ENCODE measurements at regions not wholly inside any gene's neighbourhood (a gene's known extent, or its start where the extent isn't known, plus 50 kb on each side); places are given as distances from the start of the nearest gene placed in this dataset.

DNA sequence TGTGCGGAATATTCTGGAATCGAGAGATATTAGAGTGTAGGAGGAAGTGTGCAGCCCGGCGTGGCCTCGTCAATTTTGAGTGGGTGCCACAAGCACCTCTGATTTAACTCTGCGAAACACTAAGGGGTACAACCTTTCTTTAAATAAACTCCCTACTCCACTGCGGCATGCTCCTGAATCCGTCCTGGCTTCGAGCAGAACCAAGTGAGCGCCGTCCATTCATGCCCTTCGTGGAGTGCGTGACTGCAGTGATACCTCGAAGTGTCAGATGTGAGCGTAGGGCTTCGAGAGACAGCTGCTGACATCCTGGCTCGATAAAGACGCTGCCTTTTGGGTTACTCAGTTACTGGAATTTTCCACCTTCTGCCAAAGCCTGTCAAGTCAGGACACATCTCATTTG, 128.8 kb downstream of the FOXL1 start:
- TF ChIP-seq EZH2phosphoT487 (IDR thresholded peaks at IDR 0.05; ENCODE audit: borderline replicate concordance, low read depth, low read length), result no peak
- TF ChIP-seq, protein P1, sequence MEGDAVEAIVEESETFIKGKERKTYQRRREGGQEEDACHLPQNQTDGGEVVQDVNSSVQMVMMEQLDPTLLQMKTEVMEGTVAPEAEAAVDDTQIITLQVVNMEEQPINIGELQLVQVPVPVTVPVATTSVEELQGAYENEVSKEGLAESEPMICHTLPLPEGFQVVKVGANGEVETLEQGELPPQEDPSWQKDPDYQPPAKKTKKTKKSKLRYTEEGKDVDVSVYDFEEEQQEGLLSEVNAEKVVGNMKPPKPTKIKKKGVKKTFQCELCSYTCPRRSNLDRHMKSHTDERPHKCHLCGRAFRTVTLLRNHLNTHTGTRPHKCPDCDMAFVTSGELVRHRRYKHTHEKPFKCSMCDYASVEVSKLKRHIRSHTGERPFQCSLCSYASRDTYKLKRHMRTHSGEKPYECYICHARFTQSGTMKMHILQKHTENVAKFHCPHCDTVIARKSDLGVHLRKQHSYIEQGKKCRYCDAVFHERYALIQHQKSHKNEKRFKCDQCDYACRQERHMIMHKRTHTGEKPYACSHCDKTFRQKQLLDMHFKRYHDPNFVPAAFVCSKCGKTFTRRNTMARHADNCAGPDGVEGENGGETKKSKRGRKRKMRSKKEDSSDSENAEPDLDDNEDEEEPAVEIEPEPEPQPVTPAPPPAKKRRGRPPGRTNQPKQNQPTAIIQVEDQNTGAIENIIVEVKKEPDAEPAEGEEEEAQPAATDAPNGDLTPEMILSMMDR (conservative IDR thresholded peaks at IDR 0.05; ENCODE audit: low read length), result no peak
- CTCF ChIA-PET (ENCODE audit: unreplicated experiment), result no interaction called here

DNA sequence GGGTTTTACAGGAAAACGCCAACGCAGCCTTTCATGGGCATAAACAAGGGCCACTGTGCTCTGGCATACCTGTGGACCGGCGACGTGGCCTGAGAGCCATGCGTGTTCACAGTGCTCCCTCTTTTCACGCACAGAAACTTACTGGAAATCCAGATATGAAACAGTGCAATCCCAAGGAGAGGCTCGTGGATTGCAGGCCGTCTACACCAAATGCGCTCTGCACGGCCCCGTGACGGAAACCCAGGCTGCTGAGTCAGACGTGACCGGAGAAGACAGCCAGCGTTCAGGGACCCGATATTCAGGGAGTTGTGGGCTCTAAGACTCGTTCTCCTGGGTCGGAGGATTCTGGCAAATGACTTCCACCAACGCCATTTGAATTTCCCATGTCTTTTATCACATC, 129.2 kb downstream of the FOXL1 start:
- TF ChIP-seq, protein P1 (conservative IDR thresholded peaks at IDR 0.05; ENCODE audit: low read length), result no peak
- no peak overlapping the region for H3K4me3 ChIP-seq (ENCODE audit: low read depth, low read length, poor library complexity, severe bottlenecking)
- intact Hi-C loops (cut with micrococcal nuclease; ENCODE audit: unreplicated experiment), result no loop called here

More for the DNA sequence above, 128.8 kb downstream of the FOXL1 start:
- H3K9me2 ChIP-seq (ENCODE audit: insufficient read depth, low read length), result no peaks in the 10 kb centered on the region
- no peak overlapping the region for H3K4me2 ChIP-seq (ENCODE audit: low read length)
- no TSS peak for BruUV-seq (replicated peaks)
- POLR2A ChIA-PET, result no interaction called here
- no peaks in the 10 kb centered on the region for H4K20me1 ChIP-seq (ENCODE audit: insufficient read depth, low read length)
- no peaks in the 10 kb centered on the region for H3K79me2 ChIP-seq (ENCODE audit: insufficient read depth, low read depth, low read length)
- no peaks in the 10 kb centered on the region for H3K36me3 ChIP-seq (ENCODE audit: insufficient read depth, low read length)
- intact Hi-C loops (cut with micrococcal nuclease; ENCODE audit: unreplicated experiment), result no loop called here
- no peak for DNase-seq (ENCODE audit: low spot score)
- no peaks in the 10 kb centered on the region for H3K4me1 ChIP-seq (ENCODE audit: insufficient read depth, low read length, poor library complexity, severe bottlenecking)
- H2AFZ ChIP-seq (ENCODE audit: low read length), result no peak overlapping the region
- H3K4me3 ChIP-seq (ENCODE audit: low read depth, low read length, poor library complexity, severe bottlenecking), result no peak overlapping the region
- no peak overlapping the region for H3K27ac ChIP-seq (ENCODE audit: low read depth, low read length, poor library complexity, severe bottlenecking)
- no peaks in the 10 kb centered on the region for H3K9me3 ChIP-seq (ENCODE audit: low read length)

DNA sequence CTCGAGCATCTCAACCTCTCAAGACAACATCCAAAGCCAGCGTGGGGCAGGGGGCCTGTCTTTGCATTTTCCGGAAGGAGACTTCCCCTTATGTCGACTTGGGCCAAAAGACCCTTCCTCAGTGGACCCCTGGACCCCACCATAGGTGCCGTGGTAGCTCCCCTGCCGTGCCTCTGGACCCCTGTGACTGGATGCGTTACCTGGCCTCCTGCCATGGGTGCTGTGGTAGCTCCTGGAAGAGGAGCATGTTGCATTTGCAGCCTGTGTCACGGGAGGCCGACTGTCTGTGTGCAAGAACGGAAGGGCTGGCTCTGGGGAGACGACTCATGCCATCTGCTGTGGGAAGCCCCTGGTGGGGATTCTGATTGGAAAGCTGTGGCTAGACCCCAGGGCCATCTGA, 130.1 kb downstream of the FOXL1 start:
- Histone ChIP-seq H4K20me1 (ENCODE audit: insufficient read depth, low read length) (no peaks in the 10 kb centered on the region), H3K79me2 (ENCODE audit: insufficient read depth, low read depth, low read length) (no peaks in the 10 kb centered on the region), H3K4me3 (ENCODE audit: low read depth, low read length, poor library complexity, severe bottlenecking) (no peak overlapping the region), H3K9me2 (ENCODE audit: insufficient read depth, low read length) (no peaks in the 10 kb centered on the region), H3K36me3 (ENCODE audit: insufficient read depth, low read length) (no peaks in the 10 kb centered on the region), H3K4me2 (ENCODE audit: low read length) (no peak overlapping the region), H3K4me1 (ENCODE audit: insufficient read depth, low read length, poor library complexity, severe bottlenecking) (no peaks in the 10 kb centered on the region), H3K9me3 (ENCODE audit: low read length) (no peaks in the 10 kb centered on the region), H2AFZ (ENCODE audit: low read length) (no peak overlapping the region), H3K27ac (ENCODE audit: low read depth, low read length, poor library complexity, severe bottlenecking) (no peak overlapping the region)
- intact Hi-C loops (cut with micrococcal nuclease; ENCODE audit: unreplicated experiment), result no loop called here
- ChIA-PET CTCF (ENCODE audit: unreplicated experiment) (no interaction called here), POLR2A (no interaction called here)
- BruUV-seq (replicated peaks), result no TSS peak
- no peak for DNase-seq (ENCODE audit: low spot score)
- no peak for TF ChIP-seq EZH2phosphoT487 (IDR thresholded peaks at IDR 0.05; ENCODE audit: borderline replicate concordance, low read depth, low read length)

More for the DNA sequence above, 129.2 kb downstream of the FOXL1 start:
- Histone ChIP-seq H3K36me3 (ENCODE audit: insufficient read depth, low read length) (no peaks in the 10 kb centered on the region), H3K27ac (ENCODE audit: low read depth, low read length, poor library complexity, severe bottlenecking) (no peak overlapping the region), H3K79me2 (ENCODE audit: insufficient read depth, low read depth, low read length) (no peaks in the 10 kb centered on the region), H3K4me2 (ENCODE audit: low read length) (no peak overlapping the region), H3K9me2 (ENCODE audit: insufficient read depth, low read length) (no peaks in the 10 kb centered on the region), H4K20me1 (ENCODE audit: insufficient read depth, low read length) (no peaks in the 10 kb centered on the region), H3K4me1 (ENCODE audit: insufficient read depth, low read length, poor library complexity, severe bottlenecking) (no peaks in the 10 kb centered on the region), H2AFZ (ENCODE audit: low read length) (no peak overlapping the region), H3K9me3 (ENCODE audit: low read length) (no peaks in the 10 kb centered on the region)
- ChIA-PET CTCF (ENCODE audit: unreplicated experiment) (no interaction called here), POLR2A (no interaction called here)
- no TSS peak for BruUV-seq (replicated peaks)
- DNase-seq (ENCODE audit: low spot score), result no peak

All from OCI-LY7 (cell line).